Erythroblast (primary cell): ENCODE measurements at regions not wholly inside any gene's neighbourhood (a gene's known extent, or its start where the extent isn't known, plus 50 kb on each side); places are given as distances from the start of the nearest gene placed in this dataset.

ENCODE experiments used
- GATA1 ChIP-seq: IDR thresholded peaks from 2 replicates; pipeline ENCODE4 v1.6.1; 2011; ENCODE audit warnings: low read depth, mild to moderate bottlenecking, control low read depth, low read length, moderate library complexity
- POLR2A ChIP-seq: IDR thresholded peaks from 2 replicates; pipeline ENCODE4 v1.6.1; 2011; ENCODE audit warnings: mild to moderate bottlenecking, low read length

GRCh38 chr5:82584631-82585030, 306.5 kb upstream of the RPS23 start:
- no peak for TF ChIP-seq POLR2A
- no peak for TF ChIP-seq GATA1
